CD14-positive monocyte (primary cell): ENCODE measurements at regions not wholly inside any gene's neighbourhood (a gene's known extent, or its start where the extent isn't known, plus 50 kb on each side); places are given as distances from the start of the nearest gene placed in this dataset.

Experiments used
- DNase-seq, 3 donors: peaks; one replicate each; pipeline ENCODE4 v3.0.0-alpha.2; 2011 to 2022
- H2AFZ ChIP-seq: 2 replicates; pipeline ENCODE4 v1.6.0; 2012; ENCODE audit warnings: mild to moderate bottlenecking, low read depth, low read length, inconsistent platforms; ENCODE audit not compliant: insufficient read depth, poor library complexity, severe bottlenecking
- H3K27ac ChIP-seq, 2 donors: 1 replicate in 1 of 2; 2 replicates in 1 of 2; pipeline ENCODE4 v1.5.1; 2012 to 2013; ENCODE audit warnings: low read length in 2 of 2, control low read depth in 1 of 2, inconsistent platforms in 1 of 2, low read depth in 1 of 2, mild to moderate bottlenecking in 1 of 2
- H3K27me3 ChIP-seq, 2 donors: one replicate each; pipeline versions ENCODE4 v1.6.0 to v1.6.1; 2011 to 2013; ENCODE audit warnings: low read length in 2 of 2; ENCODE audit not compliant: control insufficient read depth in 2 of 2, insufficient read depth in 2 of 2
- H3K36me3 ChIP-seq, 2 donors: replicated peaks in 1 of 2; 1 replicate in 1 of 2; 2 replicates in 1 of 2; pipeline versions ENCODE4 v1.5.1 to v1.6.1; 2012 to 2013; ENCODE audit warnings: low read length in 2 of 2, control low read depth in 1 of 2, inconsistent platforms in 1 of 2, mild to moderate bottlenecking in 1 of 2; ENCODE audit not compliant: insufficient read depth in 2 of 2, control insufficient read depth in 1 of 2
- H3K4me1 ChIP-seq, 2 donors: 1 replicate in 1 of 2; 2 replicates in 1 of 2; pipeline versions ENCODE4 v1.5.1 to v1.6.1; 2012 to 2013; ENCODE audit warnings: low read length in 2 of 2, control low read depth in 1 of 2, inconsistent platforms in 1 of 2, mild to moderate bottlenecking in 1 of 2, moderate library complexity in 1 of 2; ENCODE audit not compliant: insufficient read depth in 2 of 2, control insufficient read depth in 1 of 2
- H3K4me2 ChIP-seq: replicated peaks from 2 replicates; pipeline ENCODE3; 2012; ENCODE audit warnings: low read length, moderate library complexity, mild to moderate bottlenecking; ENCODE audit not compliant: poor library complexity, severe bottlenecking; ENCODE audit errors: extremely low read depth
- H3K4me3 ChIP-seq, 3 experiments: fragments of 200-600 bp in 1 of 3; sonication (generic) in 1 of 3; replicated peaks in 1 of 3; 1 replicate in 2 of 3; 2 replicates in 1 of 3; pipeline ENCODE4 v1.5.1; 2011 to 2013; ENCODE audit warnings: low read length in 3 of 3, mild to moderate bottlenecking in 3 of 3, control low read depth in 2 of 3, low read depth in 2 of 3, inconsistent platforms in 1 of 3, moderate library complexity in 1 of 3
- H3K79me2 ChIP-seq: 2 replicates; pipeline ENCODE4 v1.6.0; 2012; ENCODE audit warnings: mild to moderate bottlenecking, control low read depth, inconsistent platforms, low read length, moderate library complexity; ENCODE audit not compliant: insufficient read depth
- H3K9ac ChIP-seq: 2 replicates; pipeline ENCODE4 v1.6.0; 2017; ENCODE audit warnings: low read length, mild to moderate bottlenecking; ENCODE audit not compliant: insufficient read depth, poor library complexity, severe bottlenecking
- H3K9me3 ChIP-seq, 2 donors: replicated peaks in 1 of 2; 1 replicate in 1 of 2; 2 replicates in 1 of 2; pipeline versions ENCODE4 v1.5.1 to v1.6.1; 2012 to 2013; ENCODE audit warnings: low read length in 2 of 2, control low read depth in 1 of 2; ENCODE audit not compliant: control insufficient read depth in 1 of 2, insufficient read depth in 1 of 2
- H4K20me1 ChIP-seq: 2 replicates; pipeline ENCODE4 v1.6.0; 2012; ENCODE audit warnings: mild to moderate bottlenecking, low read length, control low read depth, moderate library complexity; ENCODE audit not compliant: insufficient read depth
- H3K27ac Mint-ChIP-seq, 7 donors: one replicate each; pipeline ENCODE4 v1.8.0; 2020; ENCODE audit warnings: mild to moderate bottlenecking in 7 of 7, mixed read lengths in 7 of 7, moderate library complexity in 6 of 7, inconsistent platforms in 2 of 7
- H3K27me3 Mint-ChIP-seq, 3 donors: one replicate each; pipeline ENCODE4 v1.8.0; 2021 to 2022; ENCODE audit warnings: low read depth in 3 of 3, mild to moderate bottlenecking in 3 of 3, mixed read lengths in 3 of 3, moderate library complexity in 3 of 3, inconsistent platforms in 1 of 3
- H3K36me3 Mint-ChIP-seq, 2 donors: one replicate each; pipeline ENCODE4 v1.8.0; 2020; ENCODE audit warnings: mixed read lengths in 2 of 2, inconsistent platforms in 1 of 2, mild to moderate bottlenecking in 1 of 2
- H3K4me1 Mint-ChIP-seq: one replicate; pipeline ENCODE4 v1.8.0; 2020; ENCODE audit warnings: mild to moderate bottlenecking, mixed read lengths
- H3K4me3 Mint-ChIP-seq, 2 donors: one replicate each; pipeline ENCODE4 v1.8.0; 2020; ENCODE audit warnings: mild to moderate bottlenecking in 2 of 2, mixed read lengths in 2 of 2, moderate library complexity in 1 of 2
- H3K9me3 Mint-ChIP-seq, 7 donors: one replicate each; pipeline ENCODE4 v1.8.0; 2020 to 2022; ENCODE audit warnings: mixed read lengths in 7 of 7, mild to moderate bottlenecking in 6 of 7, moderate library complexity in 6 of 7, inconsistent platforms in 2 of 7
- CTCF ChIP-seq: fragments of 200-600 bp; IDR thresholded peaks from one replicate; pipeline ENCODE4 v1.8.0; 2022; ENCODE audit warnings: antibody characterized with exemption, mild to moderate bottlenecking
- WGBS: methylation state at CpG from one replicate; pipeline ENCODE4 v1.1.5; 2013; ENCODE audit warnings: missing lambda C conversion rate; ENCODE audit not compliant: insufficient coverage; 5-methylcytosine and 5-hydroxymethylcytosine counted together
- intact Hi-C, 2 donors: fragments of 100-400 bp; cut with micrococcal nuclease; formaldehyde crosslinking; loops; one replicate each; pipeline versions ENCODE4 v1.15.0 to v1.15.1; 2023

GRCh38 chr15:81955382-81956062 lies 90.3 kb downstream of the MEX3B start:
- Mint-ChIP-seq H3K27me3 (no peaks in the 10 kb centered on the region), H3K27ac (no peak overlapping the region), H3K4me1 (no peaks in the 10 kb centered on the region), H3K4me3 (no peak overlapping the region), H3K9me3 (peaks cover 0 to 2% (median 0%) of the 10 kb centered on the region in 7 donors), H3K36me3 (no peaks in the 10 kb centered on the region)
- Histone ChIP-seq H3K9me3 (no peaks in the 10 kb centered on the region), H3K4me1 (no peaks in the 10 kb centered on the region), H3K4me3 (no peak overlapping the region), H3K4me2 (no peak overlapping the region), H3K27me3 (no peaks in the 10 kb centered on the region), H4K20me1 (no peaks in the 10 kb centered on the region), H3K79me2 (no peaks in the 10 kb centered on the region), H3K36me3 (no peaks in the 10 kb centered on the region), H3K9ac (no peak overlapping the region), H2AFZ (no peak overlapping the region), H3K27ac (no peak overlapping the region)
- WGBS: 100% methylated on average over 3 of the region's 6 CpGs
- DNase-seq: no peak
- intact Hi-C loops: no loop called here
- TF ChIP-seq CTCF: no peak

DNA sequence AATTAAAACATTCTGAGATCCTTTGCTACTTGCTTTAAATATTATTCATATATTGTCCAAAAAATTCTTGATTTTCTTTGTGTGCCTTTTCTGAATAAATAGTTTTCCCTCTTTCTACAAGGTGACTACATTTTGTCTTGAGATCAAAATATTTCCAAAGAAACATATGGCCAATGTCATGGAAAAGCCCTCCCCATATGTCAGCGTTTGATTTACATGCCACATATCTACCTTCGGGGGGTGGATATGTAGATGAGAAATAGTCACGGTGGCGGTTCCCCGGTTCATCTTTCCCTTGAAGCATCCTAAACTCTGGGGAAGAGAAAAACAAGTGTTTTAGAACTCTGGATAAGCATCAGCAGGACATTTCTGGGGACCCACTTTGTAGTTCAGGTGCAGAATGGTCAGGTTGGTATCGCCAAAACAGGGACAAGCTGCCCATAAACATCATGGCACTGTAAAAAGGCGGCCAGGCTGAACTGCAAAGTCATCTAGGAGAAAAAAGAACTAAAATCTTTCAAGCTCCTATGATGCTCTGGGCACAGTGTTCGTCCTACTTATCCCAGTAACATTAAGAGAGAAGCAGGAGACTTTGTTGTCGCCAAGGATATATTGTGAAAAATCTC lies 91.5 kb downstream of the MEX3B start:
- no peak overlapping the region for H3K9ac ChIP-seq

More for the DNA sequence above, 91.5 kb downstream of the MEX3B start:
- Mint-ChIP-seq H3K9me3 (peaks cover 0 to 2% (median 0%) of the 10 kb centered on the region in 7 donors), H3K27ac (no peak overlapping the region), H3K4me1 (no peaks in the 10 kb centered on the region), H3K27me3 (no peaks in the 10 kb centered on the region), H3K36me3 (no peaks in the 10 kb centered on the region), H3K4me3 (no peak overlapping the region)
- DNase-seq: no peak
- Histone ChIP-seq H3K4me1 (no peaks in the 10 kb centered on the region), H3K4me2 (no peak overlapping the region), H2AFZ (no peak overlapping the region), H3K79me2 (no peaks in the 10 kb centered on the region), H3K36me3 (no peaks in the 10 kb centered on the region), H3K9me3 (no peaks in the 10 kb centered on the region), H3K27me3 (no peaks in the 10 kb centered on the region), H3K27ac (no peak overlapping the region), H4K20me1 (no peaks in the 10 kb centered on the region), H3K4me3 (no peak overlapping the region)
- TF ChIP-seq CTCF: no peak
- 100% methylated on average over 3 of the region's 9 CpGs for WGBS
- intact Hi-C loops: no loop called here
